Large intestine (tissue), 3 donors: ENCODE measurements at regions not wholly inside any gene's neighbourhood (a gene's known extent, or its start where the extent isn't known, plus 50 kb on each side); places are given as distances from the start of the nearest gene placed in this dataset.

Experiments
- DNase-seq, 2 donors: peaks; one replicate each; pipeline versions ENCODE4 v3.0.0 to v3.0.0-alpha.2; 2013
- H3K27ac ChIP-seq: one replicate; pipeline ENCODE4 v1.5.1; 2013; ENCODE audit warnings: low read length
- H3K27me3 ChIP-seq: 2 replicates; pipeline ENCODE4 v1.6.1; 2013; ENCODE audit warnings: low read length; ENCODE audit not compliant: control insufficient read depth, insufficient read depth
- H3K36me3 ChIP-seq: 2 replicates; pipeline ENCODE4 v1.6.1; 2013; ENCODE audit warnings: low read length; ENCODE audit not compliant: control insufficient read depth, insufficient read depth
- H3K4me1 ChIP-seq: one replicate; pipeline ENCODE4 v1.6.1; 2013; ENCODE audit warnings: low read length; ENCODE audit not compliant: control insufficient read depth, insufficient read depth
- H3K4me3 ChIP-seq: one replicate; pipeline ENCODE4 v1.5.1; 2013; ENCODE audit warnings: low read length
- H3K9me3 ChIP-seq: one replicate; pipeline ENCODE4 v1.6.1; 2013; ENCODE audit warnings: mild to moderate bottlenecking, low read depth, low read length, moderate library complexity; ENCODE audit not compliant: control insufficient read depth
- WGBS: methylation state at CpG from one replicate; pipeline ENCODE4 v1.1.5; 2013; ENCODE audit warnings: low lambda C conversion rate; ENCODE audit not compliant: insufficient coverage; 5-methylcytosine and 5-hydroxymethylcytosine counted together

DNA sequence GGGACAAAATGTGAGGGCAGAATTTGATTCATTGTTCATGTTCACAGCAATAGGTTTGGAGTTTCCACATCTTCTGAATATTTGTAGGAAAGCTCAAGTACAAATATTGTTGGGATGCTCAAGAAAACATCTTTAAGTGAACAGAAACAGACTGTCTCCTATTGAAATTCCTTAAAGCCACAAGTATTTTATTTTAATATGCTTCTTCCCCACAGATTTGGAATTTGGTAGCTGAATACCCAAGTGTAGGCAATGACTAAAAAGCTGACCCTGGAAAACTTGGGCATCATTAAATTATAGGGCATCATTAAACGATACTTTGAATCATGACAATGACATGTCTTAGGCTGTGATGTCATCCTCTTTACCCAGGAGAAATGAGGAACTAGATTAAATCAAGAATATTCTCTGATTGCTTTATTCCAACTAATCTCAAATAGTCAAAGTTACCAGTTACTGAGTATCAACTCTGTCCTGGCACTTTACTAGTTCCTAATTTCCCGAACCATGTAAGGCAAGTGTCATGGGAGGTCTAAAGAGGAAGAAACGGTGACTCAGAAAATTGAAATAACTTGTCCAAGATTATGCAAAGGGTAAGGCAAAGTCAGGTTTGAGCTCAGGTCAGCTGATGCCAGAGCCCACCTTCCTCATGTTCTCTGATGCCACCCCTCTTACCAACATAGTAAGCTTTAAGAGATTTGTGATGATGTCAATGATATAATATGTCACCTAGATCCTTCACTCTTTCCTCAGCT lies 223.1 kb upstream of the LEF1 start:
- no CpG with 5 or more reads among the region's 3 CpGs for WGBS
- no peak for DNase-seq
- Histone ChIP-seq H3K36me3 (no peaks in the 10 kb centered on the region), H3K9me3 (no peaks in the 10 kb centered on the region), H3K27me3 (no peaks in the 10 kb centered on the region), H3K4me3 (no peak overlapping the region), H3K4me1 (no peaks in the 10 kb centered on the region), H3K27ac (no peak overlapping the region)

GRCh38 chr4:108385076-108385475 lies 216.3 kb upstream of the LEF1 start:
- no peaks in the 10 kb centered on the region for H3K36me3 ChIP-seq
- no peak overlapping the region for H3K27ac ChIP-seq
- H3K9me3 ChIP-seq = peaks cover 3% of the 10 kb centered on the region
- no peaks in the 10 kb centered on the region for H3K27me3 ChIP-seq
- WGBS = no CpG with 5 or more reads among the region's 2 CpGs
- no peak overlapping the region for H3K4me3 ChIP-seq
- no peaks in the 10 kb centered on the region for H3K4me1 ChIP-seq
- DNase-seq = no peak

DNA sequence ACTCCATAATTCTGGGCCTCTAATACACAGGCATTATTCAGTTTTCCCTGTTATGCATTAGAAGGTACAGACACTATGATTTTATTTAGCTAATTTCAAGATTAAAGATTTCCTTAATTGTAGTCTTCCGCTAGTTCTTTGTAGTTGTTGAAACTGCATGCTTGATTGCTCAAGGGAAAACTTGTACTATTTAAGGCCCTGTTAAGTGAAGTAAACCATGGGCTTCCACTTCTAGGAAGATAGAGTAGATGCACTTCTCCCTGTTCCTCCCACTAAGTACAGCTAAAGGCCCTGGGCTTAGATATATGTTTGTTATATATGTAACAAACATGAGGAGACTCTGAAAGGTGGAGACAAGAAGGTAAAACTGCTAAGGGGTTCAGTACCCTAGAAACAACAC lies 215.8 kb upstream of the LEF1 start:
- Histone ChIP-seq H3K27me3 (no peaks in the 10 kb centered on the region), H3K9me3 (peaks cover 3% of the 10 kb centered on the region), H3K4me3 (no peak overlapping the region), H3K36me3 (no peaks in the 10 kb centered on the region), H3K27ac (no peak overlapping the region), H3K4me1 (no peaks in the 10 kb centered on the region)
- no peak for DNase-seq
- WGBS = 100% methylated on average over 1 of the region's 1 CpG

- Histone ChIP-seq H3K36me3 (no peaks in the 10 kb centered on the region), H3K9me3 (peaks cover 3% of the 10 kb centered on the region), H3K27ac (no peak overlapping the region), H3K4me3 (no peak overlapping the region), H3K4me1 (no peaks in the 10 kb centered on the region), H3K27me3 (no peaks in the 10 kb centered on the region)
- 90% methylated on average over 2 of the region's 4 CpGs for WGBS
- DNase-seq = no peak
Observed at GRCh38 chr4:108383157-108383556, 214.4 kb upstream of the LEF1 start.

GRCh38 chr4:108382751-108383150 lies 214.0 kb upstream of the LEF1 start:
- 100% methylated on average over 1 of the region's 3 CpGs for WGBS
- no peaks in the 10 kb centered on the region for H3K4me1 ChIP-seq
- H3K27ac ChIP-seq = no peak overlapping the region
- H3K4me3 ChIP-seq = no peak overlapping the region
- H3K9me3 ChIP-seq = peaks cover 3% of the 10 kb centered on the region
- no peaks in the 10 kb centered on the region for H3K36me3 ChIP-seq
- H3K27me3 ChIP-seq = no peaks in the 10 kb centered on the region
- no peak for DNase-seq

GRCh38 chr4:108378164-108378563 lies 209.4 kb upstream of the LEF1 start:
- 80% methylated on average over 1 of the region's 6 CpGs for WGBS
- H3K4me3 ChIP-seq = no peak overlapping the region

DNA sequence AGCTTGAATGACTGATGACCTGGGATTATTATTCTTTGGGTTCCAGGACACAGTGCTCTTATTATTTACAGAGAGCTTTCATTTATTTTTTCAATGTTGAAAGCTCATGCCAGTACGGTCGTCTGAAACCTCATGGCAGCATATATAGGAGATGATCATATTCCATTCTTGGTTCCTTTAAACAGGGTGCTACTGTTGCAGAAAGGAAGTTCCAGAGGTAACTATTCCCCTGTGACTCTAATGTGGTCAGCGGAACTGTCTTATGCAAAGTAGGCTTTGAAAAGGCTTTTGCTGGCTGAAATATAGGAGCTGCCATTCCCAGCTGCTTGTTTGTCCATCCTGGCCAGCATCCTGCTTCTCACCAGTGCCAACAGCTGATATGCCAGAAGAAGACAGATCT lies 208.3 kb upstream of the LEF1 start:
- no peaks in the 10 kb centered on the region for H3K4me1 ChIP-seq
- peaks cover 3% of the 10 kb centered on the region for H3K9me3 ChIP-seq
- no CpG with 5 or more reads among the region's 3 CpGs for WGBS
- H3K27ac ChIP-seq = no peak overlapping the region
- DNase-seq = no peak
- no peak overlapping the region for H3K4me3 ChIP-seq
- H3K36me3 ChIP-seq = no peaks in the 10 kb centered on the region
- H3K27me3 ChIP-seq = no peaks in the 10 kb centered on the region

More at GRCh38 chr4:108378164-108378563, 209.4 kb upstream of the LEF1 start:
- peaks cover 3% of the 10 kb centered on the region for H3K9me3 ChIP-seq
- H3K36me3 ChIP-seq = no peaks in the 10 kb centered on the region
- no peaks in the 10 kb centered on the region for H3K27me3 ChIP-seq
- no peak for DNase-seq
- no peak overlapping the region for H3K27ac ChIP-seq
- H3K4me1 ChIP-seq = no peaks in the 10 kb centered on the region

- Histone ChIP-seq H3K27ac (no peak overlapping the region), H3K4me3 (no peak overlapping the region), H3K4me1 (no peaks in the 10 kb centered on the region), H3K9me3 (peaks cover 3% of the 10 kb centered on the region), H3K36me3 (no peaks in the 10 kb centered on the region), H3K27me3 (no peaks in the 10 kb centered on the region)
- 100% methylated on average over 1 of the region's 3 CpGs for WGBS
- DNase-seq = no peak
Observed at GRCh38 chr4:108375434-108375833, 206.7 kb upstream of the LEF1 start.

GRCh38 chr4:108372681-108373080 lies 203.9 kb upstream of the LEF1 start:
- Histone ChIP-seq H3K27ac (no peak overlapping the region), H3K4me3 (no peak overlapping the region), H3K36me3 (no peaks in the 10 kb centered on the region), H3K4me1 (no peaks in the 10 kb centered on the region), H3K27me3 (no peaks in the 10 kb centered on the region), H3K9me3 (no peaks in the 10 kb centered on the region)
- no peak for DNase-seq
- no CpG with 5 or more reads among the region's 5 CpGs for WGBS

GRCh38 chr4:108371282-108371681 lies 202.6 kb upstream of the LEF1 start:
- H3K27me3 ChIP-seq = no peaks in the 10 kb centered on the region
- no peak overlapping the region for H3K27ac ChIP-seq
- WGBS = 86% methylated on average over 2 of the region's 8 CpGs
- no peak overlapping the region for H3K4me3 ChIP-seq
- DNase-seq = no peak
- H3K36me3 ChIP-seq = no peaks in the 10 kb centered on the region
- H3K9me3 ChIP-seq = no peaks in the 10 kb centered on the region
- no peaks in the 10 kb centered on the region for H3K4me1 ChIP-seq
